SK-N-SH (cell line): ENCODE measurements at regions not wholly inside any gene's neighbourhood (a gene's known extent, or its start where the extent isn't known, plus 50 kb on each side); places are given as distances from the start of the nearest gene placed in this dataset.

Source experiments
- CTCF ChIA-PET: fragments of 300-600, 350-600 bp; formaldehyde crosslinking; extraction: SDS; loops from one replicate; lab custom pipeline; 2021; lab: Yijun Ruan, JAX
- POLR2A ChIA-PET: fragments of 350-600 bp; sonication (Branson Sonifier 250); formaldehyde crosslinking; extraction: SDS; loops from one replicate; lab custom pipeline; 2020; ENCODE audit warnings: antibody characterized with exemption, inconsistent platforms; lab: Yijun Ruan, JAX
- DNase-seq: peaks from one replicate; pipeline ENCODE4 v3.0.0; 2012
- H2AFZ ChIP-seq: fragments of 200-600 bp; sonication (generic); 2 replicates; pipeline ENCODE4 v1.8.1; 2016; ENCODE audit warnings: antibody characterized with exemption, mild to moderate bottlenecking, low read depth
- H3F3A ChIP-seq: fragments of 200-600 bp; sonication (generic); replicated peaks from 2 replicates; pipeline ENCODE3; 2016; ENCODE audit warnings: antibody characterized with exemption, mild to moderate bottlenecking; ENCODE audit not compliant: insufficient read depth
- H3K27ac ChIP-seq, 2 experiments: fragments of 200-500 bp in 1 of 2; fragments of 200-600 bp in 1 of 2; sonication (Bioruptor generic) in 1 of 2; sonication (generic), shearing (Covaris generic) in 1 of 2; 2 replicates each; pipeline versions ENCODE4 v1.5.1 to v1.6.1; 2014 to 2016; ENCODE audit warnings: low read depth in 2 of 2, inconsistent platforms in 1 of 2, low read length in 1 of 2, mild to moderate bottlenecking in 1 of 2, mixed read lengths in 1 of 2
- H3K27me3 ChIP-seq: fragments of 200-600 bp; sonication (generic), shearing (Covaris generic); 2 replicates; pipeline ENCODE4 v1.6.1; 2016; ENCODE audit warnings: mixed run types; ENCODE audit not compliant: insufficient read depth
- H3K36me3 ChIP-seq, 2 experiments: fragments of 200-500 bp in 1 of 2; fragments of 200-600 bp in 1 of 2; sonication (Bioruptor generic) in 1 of 2; sonication (generic) in 1 of 2; replicated peaks in 1 of 2; 2 replicates each; pipeline versions ENCODE3 to v1.5.1; 2014 to 2016; ENCODE audit warnings: low read length in 1 of 2, mild to moderate bottlenecking in 1 of 2; ENCODE audit not compliant: insufficient read depth in 2 of 2, control insufficient read depth in 1 of 2
- H3K4me1 ChIP-seq, 2 experiments: fragments of 200-500 bp in 1 of 2; fragments of 200-600 bp in 1 of 2; sonication (Bioruptor generic) in 1 of 2; sonication (generic), shearing (Covaris generic) in 1 of 2; 2 replicates each; pipeline versions ENCODE4 v1.5.1 to v1.6.1; 2014 to 2016; ENCODE audit warnings: low read depth in 1 of 2, low read length in 1 of 2, mixed run types in 1 of 2; ENCODE audit not compliant: insufficient read depth in 2 of 2, control insufficient read depth in 1 of 2
- H3K4me2 ChIP-seq: fragments of 200-600 bp; sonication (generic), shearing (Covaris generic); 2 replicates; pipeline ENCODE4 v1.6.1; 2017; ENCODE audit warnings: mixed run types
- H3K4me3 ChIP-seq, 2 experiments: fragments of 200-500 bp in 1 of 2; fragments of 200-600 bp in 1 of 2; sonication (Bioruptor generic) in 1 of 2; sonication (generic), shearing (Covaris generic) in 1 of 2; 2 replicates each; pipeline versions ENCODE4 v1.5.1 to v1.8.1; 2014 to 2016; ENCODE audit warnings: low read depth in 2 of 2, inconsistent platforms in 1 of 2, low read length in 1 of 2, mild to moderate bottlenecking in 1 of 2, mixed read lengths in 1 of 2, moderate library complexity in 1 of 2
- H3K79me2 ChIP-seq: fragments of 200-600 bp; sonication (generic); 2 replicates; pipeline ENCODE4 v1.8.1; 2017; ENCODE audit warnings: mild to moderate bottlenecking; ENCODE audit not compliant: insufficient read depth
- H3K9ac ChIP-seq: fragments of 200-600 bp; sonication (generic); 2 replicates; pipeline ENCODE4 v1.6.1; 2017; ENCODE audit warnings: mixed run types
- H3K9me2 ChIP-seq: fragments of 200-600 bp; sonication (generic); 2 replicates; pipeline ENCODE4 v1.6.1; 2017; ENCODE audit warnings: mixed run types
- H3K9me3 ChIP-seq: fragments of 200-600 bp; sonication (generic); 2 replicates; pipeline ENCODE4 v1.6.1; 2017; ENCODE audit warnings: mixed run types, mild to moderate bottlenecking, moderate library complexity
- H4K20me1 ChIP-seq: fragments of 200-600 bp; sonication (generic); 2 replicates; pipeline ENCODE4 v1.6.1; 2017; ENCODE audit warnings: mild to moderate bottlenecking, mixed run types; ENCODE audit not compliant: insufficient read depth
- EP300 ChIP-seq, 2 experiments: IDR thresholded peaks; 2 replicates each; pipeline versions ENCODE4 v1.4.0 to v1.6.1; 2012; ENCODE audit warnings: borderline replicate concordance in 1 of 2, low read depth in 1 of 2, low read length in 1 of 2
- FOXJ3 ChIP-seq: sonication (generic); formaldehyde crosslinking; IDR thresholded peaks from 2 replicates; pipeline ENCODE4 v1.5.1; 2020; ENCODE audit warnings: mild to moderate bottlenecking, missing genetic modification reagents
- FOXM1 ChIP-seq: IDR thresholded peaks from 2 replicates; pipeline ENCODE4 v1.4.0; 2012; ENCODE audit warnings: low read depth, mild to moderate bottlenecking
- GABPA ChIP-seq: IDR thresholded peaks from 2 replicates; pipeline ENCODE4 v1.4.0; 2012; ENCODE audit warnings: low read depth, mild to moderate bottlenecking
- MXI1 ChIP-seq: IDR thresholded peaks from 2 replicates; pipeline ENCODE4 v1.6.1; 2012; ENCODE audit warnings: mild to moderate bottlenecking, low read depth, low read length, improper control_type of control experiment
- RAD21 ChIP-seq: IDR thresholded peaks from 2 replicates; pipeline ENCODE4 v1.6.1; 2012; ENCODE audit warnings: mild to moderate bottlenecking, low read length
- RXRA ChIP-seq: IDR thresholded peaks from 2 replicates; pipeline ENCODE4 v1.4.0; 2012; ENCODE audit warnings: low read depth, mild to moderate bottlenecking, borderline replicate concordance
- SIN3A ChIP-seq: IDR thresholded peaks from 2 replicates; pipeline ENCODE4 v1.6.1; 2012; ENCODE audit warnings: low read depth, mild to moderate bottlenecking, low read length, moderate library complexity, borderline replicate concordance
- TAF1 ChIP-seq: IDR thresholded peaks from 2 replicates; pipeline ENCODE4 v1.6.1; 2012; ENCODE audit warnings: low read depth, mild to moderate bottlenecking, low read length, moderate library complexity, borderline replicate concordance
- TCF12 ChIP-seq: IDR thresholded peaks from 2 replicates; pipeline ENCODE4 v1.4.0; 2012
- WGBS: methylation state at CpG from one replicate; pipeline ENCODE4 v1.1.6; 2017; ENCODE audit warnings: low lambda C conversion rate; 5-methylcytosine and 5-hydroxymethylcytosine counted together
- TF ChIP-seq, protein P1 (sequence below): fragments of 150-350 bp; IDR thresholded peaks from 2 replicates; pipeline ENCODE4 v1.6.1; 2016; ENCODE audit warnings: mild to moderate bottlenecking, low read depth, low read length
- TF ChIP-seq, protein P2 (sequence below): fragments of 200-600 bp; sonication (generic); IDR thresholded peaks from 2 replicates; pipeline ENCODE4 v1.6.1; 2017; ENCODE audit warnings: antibody characterized with exemption, mild to moderate bottlenecking, moderate library complexity
- TF ChIP-seq, protein P3 (sequence below): fragments of 150-350 bp; IDR thresholded peaks from 2 replicates; pipeline ENCODE4 v1.6.1; 2017; ENCODE audit warnings: antibody characterized with exemption, low read length, low read depth, borderline replicate concordance
- TF ChIP-seq, protein P4 (sequence below): IDR thresholded peaks from 2 replicates; pipeline ENCODE4 v1.4.0; 2012; ENCODE audit warnings: low read depth, borderline replicate concordance

DNA sequence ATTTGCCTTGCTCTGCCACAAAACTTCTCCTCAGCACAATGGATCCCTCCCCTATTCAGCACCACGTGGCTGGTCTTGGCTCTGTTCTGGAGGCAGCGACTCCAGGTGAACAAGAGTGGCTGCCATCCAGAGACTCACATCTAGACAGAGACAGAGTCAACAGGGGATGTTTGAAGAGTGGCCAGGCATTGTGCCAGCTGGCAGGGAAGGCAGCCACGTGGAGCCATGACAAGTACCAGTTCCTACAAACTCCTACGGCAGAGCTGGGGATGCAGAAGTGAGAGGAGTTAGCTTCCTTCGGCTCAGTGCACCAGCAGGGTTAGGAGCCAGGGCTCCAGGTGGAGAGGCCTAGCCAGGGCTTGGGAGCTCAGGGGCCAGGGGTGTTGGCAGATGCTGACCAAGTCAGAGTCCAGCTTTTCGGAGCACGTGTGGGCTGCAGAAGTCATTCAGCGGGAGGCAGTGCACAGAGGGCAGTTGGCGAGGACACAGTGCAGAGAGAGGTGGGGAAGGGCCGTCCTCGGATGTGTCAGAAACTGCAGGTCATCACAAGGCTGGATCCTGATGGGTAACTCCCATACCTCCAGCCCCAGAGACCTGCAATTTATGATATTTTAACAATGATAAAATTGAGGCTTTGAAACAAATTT is 171.7 kb upstream of the PDE10A start:
- Histone ChIP-seq H3K4me2 (no peak overlapping the region), H2AFZ (no peak overlapping the region), H3K9me3 (no peaks in the 10 kb centered on the region), H3K4me1 (peaks cover 0 to 4% of the 10 kb centered on the region in 2 experiments; a peak in 1 of 4 replicates), H3K27me3 (no peaks in the 10 kb centered on the region), H3K79me2 (no peaks in the 10 kb centered on the region), H3K4me3 (no peak overlapping the region), H3K27ac (no peak overlapping the region), H4K20me1 (no peaks in the 10 kb centered on the region), H3K9ac (no peak overlapping the region), H3K9me2 (no peaks in the 10 kb centered on the region), H3F3A (no peaks in the 10 kb centered on the region), H3K36me3 (no peaks in the 10 kb centered on the region)
- WGBS = 22% methylated on average over 11 of the region's 11 CpGs
- ChIA-PET POLR2A (no interaction called here), CTCF (interaction anchor here (0.5 to 3.4 kb wide), 5 partner anchors 9 to 395 kb away, joined by 3 to 15 read pairs (median 3); no protein-coding TSS in a partner anchor)
- TF ChIP-seq, protein P1, sequence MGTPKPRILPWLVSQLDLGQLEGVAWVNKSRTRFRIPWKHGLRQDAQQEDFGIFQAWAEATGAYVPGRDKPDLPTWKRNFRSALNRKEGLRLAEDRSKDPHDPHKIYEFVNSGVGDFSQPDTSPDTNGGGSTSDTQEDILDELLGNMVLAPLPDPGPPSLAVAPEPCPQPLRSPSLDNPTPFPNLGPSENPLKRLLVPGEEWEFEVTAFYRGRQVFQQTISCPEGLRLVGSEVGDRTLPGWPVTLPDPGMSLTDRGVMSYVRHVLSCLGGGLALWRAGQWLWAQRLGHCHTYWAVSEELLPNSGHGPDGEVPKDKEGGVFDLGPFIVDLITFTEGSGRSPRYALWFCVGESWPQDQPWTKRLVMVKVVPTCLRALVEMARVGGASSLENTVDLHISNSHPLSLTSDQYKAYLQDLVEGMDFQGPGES = no peak
- TF ChIP-seq FOXM1 (no peak), GABPA (no peak), TCF12 (no peak), RAD21 (no peak), RXRA (no peak), SIN3A (no peak), TAF1 (no peak), EP300 (IDR thresholded peaks at IDR 0.05; ENCODE audit: borderline replicate concordance in 1 of 2, low read depth in 1 of 2, low read length in 1 of 2) (no peak), MXI1 (no peak), FOXJ3 (no peak)
- TF ChIP-seq, protein P2, sequence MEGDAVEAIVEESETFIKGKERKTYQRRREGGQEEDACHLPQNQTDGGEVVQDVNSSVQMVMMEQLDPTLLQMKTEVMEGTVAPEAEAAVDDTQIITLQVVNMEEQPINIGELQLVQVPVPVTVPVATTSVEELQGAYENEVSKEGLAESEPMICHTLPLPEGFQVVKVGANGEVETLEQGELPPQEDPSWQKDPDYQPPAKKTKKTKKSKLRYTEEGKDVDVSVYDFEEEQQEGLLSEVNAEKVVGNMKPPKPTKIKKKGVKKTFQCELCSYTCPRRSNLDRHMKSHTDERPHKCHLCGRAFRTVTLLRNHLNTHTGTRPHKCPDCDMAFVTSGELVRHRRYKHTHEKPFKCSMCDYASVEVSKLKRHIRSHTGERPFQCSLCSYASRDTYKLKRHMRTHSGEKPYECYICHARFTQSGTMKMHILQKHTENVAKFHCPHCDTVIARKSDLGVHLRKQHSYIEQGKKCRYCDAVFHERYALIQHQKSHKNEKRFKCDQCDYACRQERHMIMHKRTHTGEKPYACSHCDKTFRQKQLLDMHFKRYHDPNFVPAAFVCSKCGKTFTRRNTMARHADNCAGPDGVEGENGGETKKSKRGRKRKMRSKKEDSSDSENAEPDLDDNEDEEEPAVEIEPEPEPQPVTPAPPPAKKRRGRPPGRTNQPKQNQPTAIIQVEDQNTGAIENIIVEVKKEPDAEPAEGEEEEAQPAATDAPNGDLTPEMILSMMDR = no peak
- TF ChIP-seq, protein P3, sequence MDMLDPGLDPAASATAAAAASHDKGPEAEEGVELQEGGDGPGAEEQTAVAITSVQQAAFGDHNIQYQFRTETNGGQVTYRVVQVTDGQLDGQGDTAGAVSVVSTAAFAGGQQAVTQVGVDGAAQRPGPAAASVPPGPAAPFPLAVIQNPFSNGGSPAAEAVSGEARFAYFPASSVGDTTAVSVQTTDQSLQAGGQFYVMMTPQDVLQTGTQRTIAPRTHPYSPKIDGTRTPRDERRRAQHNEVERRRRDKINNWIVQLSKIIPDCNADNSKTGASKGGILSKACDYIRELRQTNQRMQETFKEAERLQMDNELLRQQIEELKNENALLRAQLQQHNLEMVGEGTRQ = no peak
- TF ChIP-seq, protein P4, sequence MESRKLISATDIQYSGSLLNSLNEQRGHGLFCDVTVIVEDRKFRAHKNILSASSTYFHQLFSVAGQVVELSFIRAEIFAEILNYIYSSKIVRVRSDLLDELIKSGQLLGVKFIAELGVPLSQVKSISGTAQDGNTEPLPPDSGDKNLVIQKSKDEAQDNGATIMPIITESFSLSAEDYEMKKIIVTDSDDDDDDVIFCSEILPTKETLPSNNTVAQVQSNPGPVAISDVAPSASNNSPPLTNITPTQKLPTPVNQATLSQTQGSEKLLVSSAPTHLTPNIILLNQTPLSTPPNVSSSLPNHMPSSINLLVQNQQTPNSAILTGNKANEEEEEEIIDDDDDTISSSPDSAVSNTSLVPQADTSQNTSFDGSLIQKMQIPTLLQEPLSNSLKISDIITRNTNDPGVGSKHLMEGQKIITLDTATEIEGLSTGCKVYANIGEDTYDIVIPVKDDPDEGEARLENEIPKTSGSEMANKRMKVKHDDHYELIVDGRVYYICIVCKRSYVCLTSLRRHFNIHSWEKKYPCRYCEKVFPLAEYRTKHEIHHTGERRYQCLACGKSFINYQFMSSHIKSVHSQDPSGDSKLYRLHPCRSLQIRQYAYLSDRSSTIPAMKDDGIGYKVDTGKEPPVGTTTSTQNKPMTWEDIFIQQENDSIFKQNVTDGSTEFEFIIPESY = no peak
- DNase-seq = no peak
